WI38 (cell line): ENCODE measurements at regions not wholly inside any gene's neighbourhood (a gene's known extent, or its start where the extent isn't known, plus 50 kb on each side); places are given as distances from the start of the nearest gene placed in this dataset.
"Not testable (repeated sequence)": the region's sequence is repeated elsewhere in the genome, so short reads cannot be mapped to it uniquely, and the experiment has no call there.

Experiments
- H3K4me3 ChIP-seq: 2 replicates; pipeline ENCODE4 v1.5.1; 2011; ENCODE audit warnings: low read depth, mild to moderate bottlenecking, control low read depth, low read length
- TF ChIP-seq, protein P1 (sequence below): IDR thresholded peaks from 2 replicates; pipeline ENCODE4 v1.5.1; 2012; ENCODE audit warnings: low read depth, mild to moderate bottlenecking, control low read depth, low read length

GRCh38 chr2:6181525-6181924 lies 489.3 kb downstream of the SOX11 start:
- TF ChIP-seq, protein P1, sequence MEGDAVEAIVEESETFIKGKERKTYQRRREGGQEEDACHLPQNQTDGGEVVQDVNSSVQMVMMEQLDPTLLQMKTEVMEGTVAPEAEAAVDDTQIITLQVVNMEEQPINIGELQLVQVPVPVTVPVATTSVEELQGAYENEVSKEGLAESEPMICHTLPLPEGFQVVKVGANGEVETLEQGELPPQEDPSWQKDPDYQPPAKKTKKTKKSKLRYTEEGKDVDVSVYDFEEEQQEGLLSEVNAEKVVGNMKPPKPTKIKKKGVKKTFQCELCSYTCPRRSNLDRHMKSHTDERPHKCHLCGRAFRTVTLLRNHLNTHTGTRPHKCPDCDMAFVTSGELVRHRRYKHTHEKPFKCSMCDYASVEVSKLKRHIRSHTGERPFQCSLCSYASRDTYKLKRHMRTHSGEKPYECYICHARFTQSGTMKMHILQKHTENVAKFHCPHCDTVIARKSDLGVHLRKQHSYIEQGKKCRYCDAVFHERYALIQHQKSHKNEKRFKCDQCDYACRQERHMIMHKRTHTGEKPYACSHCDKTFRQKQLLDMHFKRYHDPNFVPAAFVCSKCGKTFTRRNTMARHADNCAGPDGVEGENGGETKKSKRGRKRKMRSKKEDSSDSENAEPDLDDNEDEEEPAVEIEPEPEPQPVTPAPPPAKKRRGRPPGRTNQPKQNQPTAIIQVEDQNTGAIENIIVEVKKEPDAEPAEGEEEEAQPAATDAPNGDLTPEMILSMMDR, result no peak
- H3K4me3 ChIP-seq, result no peak overlapping the region

DNA sequence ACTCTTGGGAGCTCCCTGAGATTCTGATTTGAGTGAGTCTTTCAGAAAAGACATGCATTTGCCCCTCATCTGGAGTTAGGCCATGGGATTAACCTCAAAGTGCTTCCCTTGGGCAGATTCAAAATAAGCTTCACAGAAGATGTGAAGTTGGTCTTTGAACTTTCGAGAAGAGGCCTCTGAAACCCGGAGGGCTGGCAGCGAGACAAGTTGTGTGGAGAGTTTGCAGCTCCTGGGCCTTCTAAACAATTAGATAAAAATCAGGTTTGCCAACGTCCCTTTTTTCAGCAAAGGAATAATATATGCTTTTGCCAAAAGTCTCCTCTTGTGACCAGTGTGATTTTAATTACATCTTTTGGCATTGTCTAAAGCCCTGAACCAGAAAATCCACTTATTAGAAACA lies 489.7 kb downstream of the SOX11 start:
- TF ChIP-seq, protein P1, result no peak
- H3K4me3 ChIP-seq, result no peak overlapping the region

GRCh38 chr2:6183226-6183625 lies 491.0 kb downstream of the SOX11 start:
- TF ChIP-seq, protein P1, result no peak
- H3K4me3 ChIP-seq, result no peak overlapping the region

- TF ChIP-seq, protein P1, result no peak
These were observed 492.5 kb downstream of the SOX11 start for GRCh38 chr2:6184532-6185292.

DNA sequence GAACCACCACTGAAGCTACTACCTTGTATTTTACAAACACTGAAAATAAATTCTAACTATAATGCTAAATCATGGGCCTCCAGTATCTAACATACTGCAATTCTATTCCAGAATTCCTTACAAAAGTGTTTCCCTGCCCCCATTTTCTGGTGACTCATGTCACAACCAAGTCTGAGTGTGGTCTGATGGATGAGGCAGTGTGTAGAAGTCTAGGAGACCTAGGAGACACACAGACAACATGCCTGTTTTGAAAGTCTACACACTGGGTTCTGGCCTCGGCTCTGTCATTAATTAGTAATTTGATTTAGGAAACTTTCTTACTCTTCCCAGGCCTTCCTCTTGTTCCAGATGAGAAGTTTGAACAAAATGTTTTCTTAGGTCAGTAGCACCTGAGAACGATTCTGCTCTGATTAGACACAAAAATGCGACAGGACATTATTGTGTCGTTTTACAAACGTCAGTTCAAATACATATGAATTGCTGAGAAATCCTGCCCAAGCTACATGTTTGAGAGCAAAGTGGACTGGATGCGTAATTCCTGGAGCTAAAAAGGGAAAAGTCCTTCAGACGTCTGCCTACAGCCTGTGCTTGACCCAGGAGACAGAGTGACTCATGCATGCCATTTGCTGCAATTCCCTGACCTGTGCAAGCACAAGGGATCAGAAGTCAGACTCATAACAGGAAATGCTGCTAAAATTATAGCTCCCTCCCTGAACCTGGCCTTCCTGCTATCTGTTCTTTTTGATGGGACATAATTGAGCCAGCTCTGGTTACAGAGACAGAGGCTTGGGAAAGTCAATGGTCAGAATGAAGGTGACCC lies 494.4 kb downstream of the SOX11 start:
- H3K4me3 ChIP-seq, result no peak overlapping the region
- TF ChIP-seq, protein P1, result no peak

More at GRCh38 chr2:6184532-6185292, 492.5 kb downstream of the SOX11 start:
- H3K4me3 ChIP-seq, result no peak overlapping the region

- TF ChIP-seq, protein P1, result no peak
- no peak overlapping the region for H3K4me3 ChIP-seq
These were observed 504.3 kb downstream of the SOX11 start for GRCh38 chr2:6196449-6196848.

DNA sequence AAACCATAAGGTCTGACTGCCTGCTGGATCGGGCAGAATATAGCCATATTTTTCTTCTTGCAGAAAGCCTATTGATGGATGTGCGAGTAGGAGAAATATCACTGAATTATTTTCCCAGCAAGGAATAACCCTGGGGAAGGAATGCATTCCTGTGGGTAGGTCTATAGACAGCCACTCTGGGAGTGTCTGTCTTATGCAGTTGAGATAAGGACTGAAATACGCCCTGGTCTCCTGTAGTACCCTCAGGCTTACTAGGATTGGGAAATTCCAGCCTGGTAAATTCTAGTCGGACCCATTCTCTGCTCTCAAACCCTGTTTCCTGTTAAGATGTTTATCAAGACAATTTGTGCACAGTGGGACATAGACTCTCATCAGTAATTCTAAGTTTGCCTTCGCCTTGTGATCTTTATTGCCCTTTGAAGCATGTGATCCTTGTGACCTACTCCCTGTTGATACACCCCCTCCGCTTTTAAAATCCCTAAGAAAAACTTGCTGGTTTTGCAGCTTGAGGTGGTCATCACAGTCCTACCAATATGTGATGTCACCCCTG lies 506.3 kb downstream of the SOX11 start:
- not testable (repeated sequence) for H3K4me3 ChIP-seq
